ENCODE measurements at regions not wholly inside any gene's neighbourhood (a gene's known extent, or its start where the extent isn't known, plus 50 kb on each side); places are given as distances from the start of the nearest gene placed in this dataset.
"Not testable (repeated sequence)": the region's sequence is repeated elsewhere in the genome, so short reads cannot be mapped to it uniquely, and the experiment has no call there.

GRCh38 chr12:58099476-58099875 lies 158.1 kb downstream of the ATP23 start:
- H3K4me3 ChIP-seq (ENCODE audit: low read depth, low read length) = no peak overlapping the region
- no peak for TF ChIP-seq CTCF (IDR thresholded peaks at IDR 0.05; ENCODE audit: insufficient read depth, low read depth, low read length)
- no peak for DNase-seq (ENCODE audit: low read depth)

GRCh38 chr12:58104351-58104755 lies 163.0 kb downstream of the ATP23 start:
- no peak for DNase-seq (ENCODE audit: low read depth)
- no peak for TF ChIP-seq CTCF (IDR thresholded peaks at IDR 0.05; ENCODE audit: insufficient read depth, low read depth, low read length)

GRCh38 chr12:58105225-58106119 lies 164.1 kb downstream of the ATP23 start:
- DNase-seq (ENCODE audit: low read depth) = peak; percentile 12
- TF ChIP-seq CTCF (IDR thresholded peaks at IDR 0.05; ENCODE audit: insufficient read depth, low read depth, low read length) = peak; percentile 42

More at GRCh38 chr12:58104351-58104755, 163.0 kb downstream of the ATP23 start:
- H3K4me3 ChIP-seq (ENCODE audit: low read depth, low read length) = no peak overlapping the region

GRCh38 chr12:58106195-58106594 lies 164.8 kb downstream of the ATP23 start:
- no peak for TF ChIP-seq CTCF (IDR thresholded peaks at IDR 0.05; ENCODE audit: insufficient read depth, low read depth, low read length)
- no peak for DNase-seq (ENCODE audit: low read depth)
- no peak overlapping the region for H3K4me3 ChIP-seq (ENCODE audit: low read depth, low read length)

More at GRCh38 chr12:58105225-58106119, 164.1 kb downstream of the ATP23 start:
- H3K4me3 ChIP-seq (ENCODE audit: low read depth, low read length) = no peak overlapping the region

- no peak overlapping the region for H3K4me3 ChIP-seq (ENCODE audit: low read depth, low read length)
- DNase-seq (ENCODE audit: low read depth) = no peak
- TF ChIP-seq CTCF (IDR thresholded peaks at IDR 0.05; ENCODE audit: insufficient read depth, low read depth, low read length) = no peak
Observed at GRCh38 chr12:58117201-58117600, 175.8 kb downstream of the ATP23 start.

GRCh38 chr12:58117667-58118066 lies 176.3 kb downstream of the ATP23 start:
- no peak for DNase-seq (ENCODE audit: low read depth)

GRCh38 chr12:58125761-58126160 lies 184.4 kb downstream of the ATP23 start:
- not testable (repeated sequence) for DNase-seq (ENCODE audit: low read depth); H3K4me3 ChIP-seq (ENCODE audit: low read depth, low read length)

More at GRCh38 chr12:58117667-58118066, 176.3 kb downstream of the ATP23 start:
- H3K4me3 ChIP-seq (ENCODE audit: low read depth, low read length) = no peak overlapping the region
- TF ChIP-seq CTCF (IDR thresholded peaks at IDR 0.05; ENCODE audit: insufficient read depth, low read depth, low read length) = no peak

Measured in fibroblast of villous mesenchyme (primary cell).